HFFc6 (cell line): ENCODE measurements at regions not wholly inside any gene's neighbourhood (a gene's known extent, or its start where the extent isn't known, plus 50 kb on each side); places are given as distances from the start of the nearest gene placed in this dataset.
A peak's percentile ranks its signal among the peaks of the same experiment; 100 is the strongest.

Source experiments
- DNase-seq: peaks from one replicate; pipeline ENCODE4 v3.0.0-alpha.2; 2018
- H3K27ac Mint-ChIP-seq: 2 replicates; pipeline ENCODE4 v1.8.0; 2020; ENCODE audit warnings: mild to moderate bottlenecking, mixed read lengths
- H3K27me3 Mint-ChIP-seq: 2 replicates; pipeline ENCODE4 v1.8.0; 2021; ENCODE audit warnings: mild to moderate bottlenecking, moderate library complexity, mixed read lengths; ENCODE audit not compliant: insufficient read depth
- H3K36me3 Mint-ChIP-seq: 2 replicates; pipeline ENCODE4 v1.8.0; 2021; ENCODE audit warnings: low read depth, mixed read lengths
- H3K4me1 Mint-ChIP-seq: 2 replicates; pipeline ENCODE4 v1.8.0; 2020; ENCODE audit warnings: low read depth, mixed read lengths
- H3K4me3 Mint-ChIP-seq: 2 replicates; pipeline ENCODE4 v1.8.0; 2020; ENCODE audit warnings: mild to moderate bottlenecking, moderate library complexity, mixed read lengths
- H3K9me3 Mint-ChIP-seq: 2 replicates; pipeline ENCODE4 v1.8.0; 2020; ENCODE audit warnings: mild to moderate bottlenecking, mixed read lengths
- CTCF ChIP-seq: fragments of 200-600 bp; sonication (generic); IDR thresholded peaks from 2 replicates; pipeline ENCODE4 v1.5.0; 2021; ENCODE audit warnings: antibody characterized with exemption, mild to moderate bottlenecking

- Mint-ChIP-seq H3K4me1 (peaks cover 86% of the 10 kb centered on the region), H3K9me3 (no peaks in the 10 kb centered on the region), H3K27me3 (no peaks in the 10 kb centered on the region), H3K27ac (no peak overlapping the region), H3K4me3 (no peak overlapping the region), H3K36me3 (no peaks in the 10 kb centered on the region; the same call in 1 of the 2 replicates)
- TF ChIP-seq CTCF, result no peak
- DNase-seq, result no peak
Observed at GRCh38 chr2:150594299-150594698, 106.8 kb upstream of the RND3 start.

GRCh38 chr2:150591496-150592285, 104.2 kb upstream of the RND3 start:
- no peak for TF ChIP-seq CTCF
- Mint-ChIP-seq H3K27ac (peak overlapping the region; percentile 88), H3K4me3 (peak overlapping the region; percentile 78), H3K27me3 (no peaks in the 10 kb centered on the region), H3K9me3 (no peaks in the 10 kb centered on the region), H3K36me3 (no peaks in the 10 kb centered on the region), H3K4me1 (peaks cover 94% of the 10 kb centered on the region)
- peak; percentile 65 for DNase-seq

- Mint-ChIP-seq H3K4me1 (peaks cover 94% of the 10 kb centered on the region), H3K4me3 (peak overlapping the region; percentile 51), H3K9me3 (no peaks in the 10 kb centered on the region), H3K27ac (peak overlapping the region; percentile 63; the same call in 1 of the 2 replicates), H3K27me3 (no peaks in the 10 kb centered on the region; the same call in 1 of the 2 replicates), H3K36me3 (peaks cover 2% of the 10 kb centered on the region; the same call in 1 of the 2 replicates)
- DNase-seq, result no peak
- no peak for TF ChIP-seq CTCF
Observed at GRCh38 chr2:150589681-150590080, 102.2 kb upstream of the RND3 start.

- no peak for TF ChIP-seq CTCF
- H3K27ac Mint-ChIP-seq, result peak overlapping the region; percentile 96
- DNase-seq, result no peak
- peaks cover 7% of the 10 kb centered on the region; the same call in 1 of the 2 replicates for H3K36me3 Mint-ChIP-seq
- H3K27me3 Mint-ChIP-seq, result no peaks in the 10 kb centered on the region; the same call in 1 of the 2 replicates
- no peak overlapping the region for H3K4me3 Mint-ChIP-seq
- H3K4me1 Mint-ChIP-seq, result peaks cover 93% of the 10 kb centered on the region
- H3K9me3 Mint-ChIP-seq, result no peaks in the 10 kb centered on the region
Observed at GRCh38 chr2:150588506-150588870, 101.0 kb upstream of the RND3 start.

- peak; percentile 49 for DNase-seq
- Mint-ChIP-seq H3K27ac (peak overlapping the region; percentile 96), H3K36me3 (peaks cover 13% of the 10 kb centered on the region; the same call in 1 of the 2 replicates), H3K4me1 (peaks cover 93% of the 10 kb centered on the region), H3K9me3 (no peaks in the 10 kb centered on the region; the same call in 1 of the 2 replicates), H3K27me3 (no peaks in the 10 kb centered on the region; the same call in 1 of the 2 replicates), H3K4me3 (peak overlapping the region; percentile 79)
- peak; percentile 18; the same call in 1 of the 2 replicates for TF ChIP-seq CTCF
Observed at GRCh38 chr2:150587547-150588505, 100.4 kb upstream of the RND3 start.
